ENCODE measurements at regions not wholly inside any gene's neighbourhood (a gene's known extent, or its start where the extent isn't known, plus 50 kb on each side); places are given as distances from the start of the nearest gene placed in this dataset.

DNA sequence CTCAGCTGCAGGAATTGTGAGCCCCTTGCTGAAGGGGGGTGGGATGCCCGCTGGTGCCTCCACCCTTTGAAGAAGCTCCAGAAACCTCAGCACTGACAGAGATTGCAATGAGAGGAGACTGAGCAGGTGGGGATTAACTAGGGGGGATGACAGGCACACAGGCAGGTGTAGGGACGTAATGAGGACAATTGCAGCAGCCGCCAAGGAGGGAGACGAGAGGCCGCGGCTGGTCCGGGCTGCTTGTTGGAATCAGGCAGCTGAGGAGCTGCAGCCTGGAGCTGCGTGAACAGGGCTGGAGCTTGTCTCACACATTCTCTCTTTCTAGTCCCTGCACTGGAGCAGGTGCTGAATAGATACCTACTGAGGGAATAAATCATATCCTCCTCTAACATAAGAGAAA is 122.0 kb upstream of the TCERG1L start:
- ATAC-seq (no peak), DNase-seq (no peak)
- H3K27ac Mint-ChIP-seq, result no peak overlapping the region
- ChIA-PET CTCF (no interaction called here), POLR2A (interaction anchor here (1.2 kb wide), 1 partner anchor 16 kb away, joined by 3 read pairs; no protein-coding TSS in a partner anchor)
- no peak overlapping the region for H3K4me3 Mint-ChIP-seq
- TF ChIP-seq, protein P1, sequence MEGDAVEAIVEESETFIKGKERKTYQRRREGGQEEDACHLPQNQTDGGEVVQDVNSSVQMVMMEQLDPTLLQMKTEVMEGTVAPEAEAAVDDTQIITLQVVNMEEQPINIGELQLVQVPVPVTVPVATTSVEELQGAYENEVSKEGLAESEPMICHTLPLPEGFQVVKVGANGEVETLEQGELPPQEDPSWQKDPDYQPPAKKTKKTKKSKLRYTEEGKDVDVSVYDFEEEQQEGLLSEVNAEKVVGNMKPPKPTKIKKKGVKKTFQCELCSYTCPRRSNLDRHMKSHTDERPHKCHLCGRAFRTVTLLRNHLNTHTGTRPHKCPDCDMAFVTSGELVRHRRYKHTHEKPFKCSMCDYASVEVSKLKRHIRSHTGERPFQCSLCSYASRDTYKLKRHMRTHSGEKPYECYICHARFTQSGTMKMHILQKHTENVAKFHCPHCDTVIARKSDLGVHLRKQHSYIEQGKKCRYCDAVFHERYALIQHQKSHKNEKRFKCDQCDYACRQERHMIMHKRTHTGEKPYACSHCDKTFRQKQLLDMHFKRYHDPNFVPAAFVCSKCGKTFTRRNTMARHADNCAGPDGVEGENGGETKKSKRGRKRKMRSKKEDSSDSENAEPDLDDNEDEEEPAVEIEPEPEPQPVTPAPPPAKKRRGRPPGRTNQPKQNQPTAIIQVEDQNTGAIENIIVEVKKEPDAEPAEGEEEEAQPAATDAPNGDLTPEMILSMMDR (IDR thresholded peaks at IDR 0.05), result no peak
- intact Hi-C loops (cut with micrococcal nuclease), result no loop called here
- H3K27me3 Mint-ChIP-seq, result peaks cover 1% of the 10 kb centered on the region
- H3K36me3 Mint-ChIP-seq (ENCODE audit: low read depth), result no peaks in the 10 kb centered on the region
- H3K9me3 Mint-ChIP-seq, result no peaks in the 10 kb centered on the region
- no peaks in the 10 kb centered on the region for H3K4me1 Mint-ChIP-seq (ENCODE audit: low read depth)

DNA sequence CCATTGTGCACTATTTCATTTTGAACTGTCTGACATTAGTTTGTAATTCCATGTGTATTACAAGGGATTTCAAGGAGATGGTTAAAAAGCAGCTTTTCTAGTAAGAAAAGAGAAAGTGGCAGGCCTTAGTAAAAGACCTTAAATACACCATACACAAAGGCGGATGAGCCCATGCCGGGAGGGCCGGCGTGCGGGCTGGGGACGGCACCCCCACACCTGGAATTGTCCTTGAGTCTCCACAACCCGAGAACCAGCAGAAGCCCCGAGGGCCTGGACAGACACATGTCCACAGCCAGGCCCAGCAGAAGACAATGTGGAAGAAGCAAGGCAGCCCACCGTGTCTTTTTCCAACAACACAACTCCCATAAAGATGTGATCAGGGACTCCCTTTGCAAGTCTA is 123.7 kb upstream of the TCERG1L start:
- H3K27ac Mint-ChIP-seq, result no peak overlapping the region
- CTCF ChIA-PET, result no interaction called here
- H3K4me1 Mint-ChIP-seq (ENCODE audit: low read depth), result no peaks in the 10 kb centered on the region
- TF ChIP-seq, protein P1 (IDR thresholded peaks at IDR 0.05), result no peak
- H3K9me3 Mint-ChIP-seq, result no peaks in the 10 kb centered on the region
- ATAC-seq (no peak), DNase-seq (no peak)
- intact Hi-C loops (cut with micrococcal nuclease), result no loop called here
- POLR2A ChIA-PET, result no interaction called here
- H3K27me3 Mint-ChIP-seq, result peaks cover 4% of the 10 kb centered on the region
- H3K4me3 Mint-ChIP-seq, result no peak overlapping the region
- no peaks in the 10 kb centered on the region for H3K36me3 Mint-ChIP-seq (ENCODE audit: low read depth)

GRCh38 chr10:131435760-131436457 is 124.4 kb upstream of the TCERG1L start:
- ATAC-seq, result no peak
- no peak for DNase-seq
- TF ChIP-seq, protein P1 (IDR thresholded peaks at IDR 0.05), result no peak
- H3K4me3 Mint-ChIP-seq, result no peak overlapping the region
- ChIA-PET POLR2A (no interaction called here), CTCF (no interaction called here)
- peaks cover 6% of the 10 kb centered on the region for H3K27me3 Mint-ChIP-seq
- H3K4me1 Mint-ChIP-seq (ENCODE audit: low read depth), result no peaks in the 10 kb centered on the region
- H3K27ac Mint-ChIP-seq, result no peak overlapping the region
- intact Hi-C loops (cut with micrococcal nuclease), result no loop called here
- H3K36me3 Mint-ChIP-seq (ENCODE audit: low read depth), result no peaks in the 10 kb centered on the region
- no peaks in the 10 kb centered on the region for H3K9me3 Mint-ChIP-seq

- ChIA-PET CTCF (no interaction called here), POLR2A (no interaction called here)
- TF ChIP-seq, protein P1 (IDR thresholded peaks at IDR 0.05), result no peak
- DNase-seq (no peak), ATAC-seq (no peak)
- no peaks in the 10 kb centered on the region for H3K36me3 Mint-ChIP-seq (ENCODE audit: low read depth)
- H3K4me1 Mint-ChIP-seq (ENCODE audit: low read depth), result no peaks in the 10 kb centered on the region
- no peak overlapping the region for H3K27ac Mint-ChIP-seq
- H3K27me3 Mint-ChIP-seq, result peaks cover 10% of the 10 kb centered on the region
- no peaks in the 10 kb centered on the region for H3K9me3 Mint-ChIP-seq
- H3K4me3 Mint-ChIP-seq, result no peak overlapping the region
- intact Hi-C loops (cut with micrococcal nuclease), result no loop called here
These were observed 124.9 kb upstream of the TCERG1L start for GRCh38 chr10:131436458-131436857.

DNA sequence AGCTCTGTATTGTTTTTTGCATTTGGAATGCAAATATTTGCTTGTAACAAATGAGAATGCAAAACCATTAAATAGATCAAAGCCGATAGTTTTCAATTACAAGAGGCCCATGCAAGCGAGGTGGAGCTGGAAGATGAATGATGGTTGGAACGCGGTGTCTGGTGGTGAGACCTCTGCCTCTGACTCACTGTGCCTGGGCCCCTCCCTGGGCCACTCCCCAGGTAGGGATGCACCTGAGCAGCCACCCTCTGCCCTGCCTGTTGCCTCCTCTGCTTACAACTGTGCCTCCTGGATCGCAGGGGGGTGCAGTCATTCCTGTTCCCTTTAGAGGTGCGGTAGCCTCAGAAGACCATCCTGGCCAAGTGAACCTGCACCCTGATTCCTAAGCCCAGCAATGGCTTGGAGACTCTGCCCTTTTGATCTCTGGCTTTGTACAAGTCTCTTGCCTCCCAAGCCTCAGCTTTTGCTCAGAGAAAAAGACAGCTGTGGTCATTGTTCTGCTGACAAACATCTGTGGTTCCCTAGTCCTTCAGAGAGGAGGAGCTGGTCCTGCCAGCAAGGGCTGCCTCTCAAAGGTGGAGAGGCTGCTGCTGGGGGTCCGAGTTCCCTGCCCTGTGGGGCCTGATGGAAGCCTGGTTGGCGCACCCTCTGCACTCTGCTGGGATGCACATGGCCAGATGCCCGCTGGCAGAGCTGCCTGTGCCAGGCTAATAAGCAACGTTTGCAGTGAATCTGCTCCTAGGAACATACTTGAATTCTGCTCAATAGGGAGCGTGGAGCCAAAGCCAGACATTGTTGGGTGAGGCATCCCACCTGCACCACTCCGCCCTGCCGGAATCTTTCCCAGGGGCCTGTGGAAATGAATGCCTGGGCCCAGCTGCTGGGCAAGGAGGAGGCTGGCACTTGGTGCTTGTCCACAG is 126.3 kb upstream of the TCERG1L start:
- Mint-ChIP-seq H3K4me3 (no peak overlapping the region), H3K9me3 (no peaks in the 10 kb centered on the region), H3K27me3 (peaks cover 8% of the 10 kb centered on the region), H3K4me1 (ENCODE audit: low read depth) (no peaks in the 10 kb centered on the region), H3K27ac (no peak overlapping the region), H3K36me3 (ENCODE audit: low read depth) (no peaks in the 10 kb centered on the region)
- ATAC-seq (no peak), DNase-seq (no peak)
- intact Hi-C loops (cut with micrococcal nuclease), result no loop called here
- POLR2A ChIA-PET, result no interaction called here
- TF ChIP-seq, protein P1 (IDR thresholded peaks at IDR 0.05), result no peak
- CTCF ChIA-PET, result no interaction called here
